Esophagus muscularis mucosa (tissue), 4 donors: ENCODE measurements at regions not wholly inside any gene's neighbourhood (a gene's known extent, or its start where the extent isn't known, plus 50 kb on each side); places are given as distances from the start of the nearest gene placed in this dataset.

ENCODE experiments used
- DNase-seq: peaks from one replicate; pipeline ENCODE4 v3.0.0-alpha.2; 2017; ENCODE audit errors: extremely low spot score
- H3K27ac ChIP-seq, 4 donors: fragments of 200-600 bp; sonication (generic); replicated peaks in 1 of 4; 1 replicate in 3 of 4; 2 replicates in 1 of 4; pipeline ENCODE4 v1.5.1; 2016 to 2019; ENCODE audit warnings: mild to moderate bottlenecking in 1 of 4
- H3K27me3 ChIP-seq, 4 donors: fragments of 200-600 bp; sonication (generic); one replicate each; pipeline versions ENCODE4 v1.5.1 to v1.6.0; 2016 to 2019
- H3K36me3 ChIP-seq, 4 donors: fragments of 200-600 bp; sonication (generic); one replicate each; pipeline ENCODE4 v1.5.1; 2016 to 2019
- H3K4me1 ChIP-seq, 4 donors: fragments of 200-600 bp; sonication (generic); one replicate each; pipeline ENCODE4 v1.5.1; 2016 to 2019
- H3K4me3 ChIP-seq, 4 donors: fragments of 200-600 bp; sonication (generic); 1 replicate in 2 of 4; 2 replicates in 2 of 4; pipeline ENCODE4 v1.5.1; 2016 to 2019; ENCODE audit warnings: mild to moderate bottlenecking in 4 of 4, moderate library complexity in 1 of 4
- H3K9me3 ChIP-seq, 4 donors: fragments of 200-600 bp; sonication (generic); 1 replicate in 3 of 4; 2 replicates in 1 of 4; pipeline ENCODE4 v1.5.1; 2016 to 2019
- EP300 ChIP-seq: sonication (generic); formaldehyde crosslinking; IDR thresholded peaks from one replicate; pipeline ENCODE4 v1.6.1; 2017; ENCODE audit warnings: antibody characterized with exemption
- POLR2A ChIP-seq: fragments of 450-650 bp; IDR thresholded peaks from one replicate; pipeline ENCODE4 v1.6.1; 2017; ENCODE audit warnings: antibody characterized with exemption, moderate library complexity, mild to moderate bottlenecking, low read depth
- POLR2AphosphoS5 ChIP-seq, 2 donors: sonication (generic); formaldehyde crosslinking; IDR thresholded peaks; one replicate each; pipeline ENCODE4 v1.6.1; 2017; ENCODE audit warnings: antibody characterized with exemption in 2 of 2
- WGBS: methylation state at CpG from one replicate; pipeline ENCODE4 v1.1.5; 2018; 5-methylcytosine and 5-hydroxymethylcytosine counted together
- intact Hi-C: fragments of 100-400 bp; cut with DNase I; formaldehyde crosslinking; loops from one replicate; pipeline ENCODE4 v1.15.1; 2023
- TF ChIP-seq, protein P1 (sequence below), 3 experiments: fragments of 200-600 bp in 2 of 3; fragments of 450-650 bp in 1 of 3; sonication (generic) in 2 of 3; IDR thresholded peaks; one replicate each; pipeline ENCODE4 v1.5.1; 2017 to 2019; ENCODE audit warnings: antibody characterized with exemption in 3 of 3, mild to moderate bottlenecking in 2 of 3, moderate library complexity in 1 of 3

DNA sequence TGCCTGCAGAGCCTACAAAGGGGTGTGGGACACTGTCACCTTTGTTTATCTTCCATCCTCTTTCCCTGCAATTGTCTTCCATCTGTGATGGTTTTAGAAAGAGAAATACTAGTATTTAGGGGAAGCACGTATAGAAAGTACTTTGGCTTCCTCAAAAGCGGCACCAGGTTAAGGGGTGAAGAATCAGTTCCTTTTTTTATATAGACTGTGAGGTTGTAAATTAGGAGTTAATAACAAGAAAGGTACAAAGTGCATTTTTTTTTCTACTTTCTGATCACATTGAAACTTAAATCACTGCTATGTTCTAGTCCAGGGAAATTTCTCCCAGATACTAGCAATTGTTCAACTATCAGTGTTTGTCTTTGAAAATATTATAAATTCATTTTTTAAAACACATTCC is 219.3 kb downstream of the CEMIP2 start:
- Histone ChIP-seq H3K36me3 (no peaks in the 10 kb centered on the region), H3K4me3 (no peak overlapping the region), H3K9me3 (no peaks in the 10 kb centered on the region), H3K27me3 (peaks cover 0 to 8% (median 0%) of the 10 kb centered on the region in 4 donors), H3K27ac (no peak overlapping the region), H3K4me1 (no peaks in the 10 kb centered on the region)
- WGBS, result 72% methylated on average over 2 of the region's 2 CpGs
- no peak for TF ChIP-seq POLR2A
- intact Hi-C loops, result no loop called here
- DNase-seq, result no peak

DNA sequence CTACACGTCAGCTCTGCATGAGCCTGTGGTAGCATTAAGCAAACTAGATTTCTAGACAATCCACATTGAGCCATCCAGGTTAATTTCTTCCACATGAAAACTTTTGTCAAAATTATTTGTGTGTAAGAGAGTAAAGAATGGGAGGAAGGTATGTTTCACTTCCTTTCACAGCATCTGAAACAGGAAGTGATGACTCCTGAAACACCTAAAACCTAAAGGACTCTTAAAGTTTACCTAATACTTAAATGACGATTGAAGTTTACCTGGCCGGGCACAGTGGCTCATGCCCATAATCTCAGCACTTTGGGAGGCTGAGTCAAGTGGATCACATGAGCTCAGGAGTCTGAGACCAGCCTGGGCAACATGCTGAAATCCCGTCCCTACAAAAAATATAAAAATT is 223.8 kb downstream of the CEMIP2 start:
- DNase-seq, result no peak
- 81% methylated on average over 4 of the region's 4 CpGs for WGBS
- Histone ChIP-seq H3K27ac (no peak overlapping the region), H3K27me3 (no peaks in the 10 kb centered on the region), H3K9me3 (no peaks in the 10 kb centered on the region), H3K4me3 (no peak overlapping the region), H3K4me1 (no peaks in the 10 kb centered on the region), H3K36me3 (no peaks in the 10 kb centered on the region)
- intact Hi-C loops, result no loop called here
- TF ChIP-seq POLR2A (no peak), EP300 (no peak), POLR2AphosphoS5 (IDR thresholded peaks at IDR 0.05) (no peak)
- TF ChIP-seq, protein P1, sequence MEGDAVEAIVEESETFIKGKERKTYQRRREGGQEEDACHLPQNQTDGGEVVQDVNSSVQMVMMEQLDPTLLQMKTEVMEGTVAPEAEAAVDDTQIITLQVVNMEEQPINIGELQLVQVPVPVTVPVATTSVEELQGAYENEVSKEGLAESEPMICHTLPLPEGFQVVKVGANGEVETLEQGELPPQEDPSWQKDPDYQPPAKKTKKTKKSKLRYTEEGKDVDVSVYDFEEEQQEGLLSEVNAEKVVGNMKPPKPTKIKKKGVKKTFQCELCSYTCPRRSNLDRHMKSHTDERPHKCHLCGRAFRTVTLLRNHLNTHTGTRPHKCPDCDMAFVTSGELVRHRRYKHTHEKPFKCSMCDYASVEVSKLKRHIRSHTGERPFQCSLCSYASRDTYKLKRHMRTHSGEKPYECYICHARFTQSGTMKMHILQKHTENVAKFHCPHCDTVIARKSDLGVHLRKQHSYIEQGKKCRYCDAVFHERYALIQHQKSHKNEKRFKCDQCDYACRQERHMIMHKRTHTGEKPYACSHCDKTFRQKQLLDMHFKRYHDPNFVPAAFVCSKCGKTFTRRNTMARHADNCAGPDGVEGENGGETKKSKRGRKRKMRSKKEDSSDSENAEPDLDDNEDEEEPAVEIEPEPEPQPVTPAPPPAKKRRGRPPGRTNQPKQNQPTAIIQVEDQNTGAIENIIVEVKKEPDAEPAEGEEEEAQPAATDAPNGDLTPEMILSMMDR (IDR thresholded peaks at IDR 0.05), result no peak

DNA sequence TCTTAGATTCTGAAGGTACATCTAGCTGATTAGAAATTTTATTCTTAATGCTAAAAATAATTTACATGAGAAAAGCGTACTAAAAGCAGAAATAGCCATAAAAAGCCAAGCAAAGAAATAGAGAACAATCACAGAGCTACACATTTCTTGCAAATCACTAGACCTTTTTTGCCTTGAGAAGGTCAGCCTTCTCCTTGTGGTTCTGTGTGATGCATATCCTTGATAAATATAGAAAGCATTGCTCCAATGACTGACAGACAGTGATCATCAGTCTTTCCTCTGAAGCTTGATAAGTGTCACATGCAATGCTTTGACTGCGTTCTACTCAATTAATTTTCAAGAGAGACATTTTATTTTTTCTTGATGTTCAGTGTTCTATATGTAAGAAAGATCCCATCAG is 226.9 kb downstream of the CEMIP2 start:
- Histone ChIP-seq H3K4me3 (no peak overlapping the region), H3K27ac (no peak overlapping the region), H3K36me3 (no peaks in the 10 kb centered on the region), H3K4me1 (no peaks in the 10 kb centered on the region), H3K27me3 (no peaks in the 10 kb centered on the region), H3K9me3 (no peaks in the 10 kb centered on the region)
- intact Hi-C loops, result no loop called here
- DNase-seq, result no peak
- WGBS, result 89% methylated on average over 2 of the region's 2 CpGs
- TF ChIP-seq EP300, result no peak
- TF ChIP-seq, protein P1 (IDR thresholded peaks at IDR 0.05), result no peak
- no peak for TF ChIP-seq POLR2A
- no peak for TF ChIP-seq POLR2AphosphoS5 (IDR thresholded peaks at IDR 0.05)

DNA sequence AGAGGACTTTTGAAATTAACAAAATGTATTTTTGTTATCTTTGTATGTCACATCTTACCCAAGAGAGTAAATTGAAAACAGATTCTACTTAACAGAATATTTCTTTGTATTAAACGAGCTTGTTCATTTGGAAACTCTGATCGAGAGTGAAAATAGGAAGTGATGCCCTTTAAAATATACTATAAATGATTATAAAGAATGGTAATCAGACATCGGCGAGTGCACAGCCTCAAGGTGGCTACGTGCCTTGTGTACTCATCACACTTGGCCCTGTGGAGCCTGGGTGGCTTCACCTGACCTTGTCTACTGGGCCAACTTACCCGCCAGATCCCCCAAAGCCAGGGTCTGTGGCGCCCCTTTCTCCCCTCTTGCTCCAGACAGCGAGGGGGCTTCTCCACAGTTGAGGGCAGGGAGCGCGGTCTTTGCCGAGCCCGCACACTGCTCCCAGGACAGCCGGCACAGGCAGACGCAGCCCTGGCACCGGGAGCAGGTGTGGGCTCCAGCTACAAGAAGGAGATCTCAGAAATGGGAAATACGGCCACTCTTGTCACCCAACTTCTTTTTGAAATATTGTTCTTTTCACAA is 243.2 kb downstream of the CEMIP2 start:
- no peaks in the 10 kb centered on the region for H3K36me3 ChIP-seq
- H3K4me3 ChIP-seq, result no peak overlapping the region
- TF ChIP-seq, protein P1 (IDR thresholded peaks at IDR 0.05), result no peak
- TF ChIP-seq EP300, result no peak
- TF ChIP-seq POLR2A, result no peak
- no peak for TF ChIP-seq POLR2AphosphoS5 (IDR thresholded peaks at IDR 0.05)
- H3K27ac ChIP-seq, result no peak overlapping the region
- no peak for DNase-seq
- no peaks in the 10 kb centered on the region for H3K27me3 ChIP-seq
- 87% methylated on average over 16 of the region's 16 CpGs for WGBS
- H3K4me1 ChIP-seq, result no peaks in the 10 kb centered on the region
- intact Hi-C loops, result no loop called here
- no peaks in the 10 kb centered on the region for H3K9me3 ChIP-seq

DNA sequence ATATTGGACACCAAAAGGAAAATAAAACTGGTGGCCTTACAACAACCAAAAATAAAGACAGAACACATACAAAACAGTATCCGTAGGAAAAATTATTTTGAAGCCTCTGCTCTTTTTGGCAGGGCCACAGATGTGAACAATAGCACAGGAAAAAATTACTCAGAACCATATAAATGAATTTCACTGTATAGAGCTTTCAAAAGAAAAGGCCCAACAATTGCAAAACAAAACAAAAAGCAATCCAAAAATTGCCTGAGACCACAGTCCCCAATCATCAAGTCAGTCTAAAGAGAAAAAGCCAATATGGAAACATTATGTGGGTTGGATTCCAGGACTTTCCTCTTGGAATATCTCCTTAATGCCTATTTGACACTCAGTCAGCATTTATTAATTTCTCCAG is 243.8 kb downstream of the CEMIP2 start:
- Histone ChIP-seq H3K27ac (no peak overlapping the region), H3K36me3 (no peaks in the 10 kb centered on the region), H3K4me1 (no peaks in the 10 kb centered on the region), H3K27me3 (no peaks in the 10 kb centered on the region), H3K4me3 (no peak overlapping the region), H3K9me3 (no peaks in the 10 kb centered on the region)
- intact Hi-C loops, result no loop called here
- 33% methylated on average over 1 of the region's 1 CpG for whole genome bisulfite sequencing
- no peak for DNase-seq
- TF ChIP-seq POLR2A, result no peak
- TF ChIP-seq EP300, result no peak
- no peak for TF ChIP-seq POLR2AphosphoS5 (IDR thresholded peaks at IDR 0.05)
- TF ChIP-seq, protein P1 (IDR thresholded peaks at IDR 0.05), result no peak
